HG03060 (cell line): ENCODE measurements at regions not wholly inside any gene's neighbourhood (a gene's known extent, or its start where the extent isn't known, plus 50 kb on each side); places are given as distances from the start of the nearest gene placed in this dataset.

ENCODE experiments used
- ATAC-seq: cut with Tn5 transposase; IDR thresholded peaks from one replicate; pipeline ENCODE4 v1.9.1; 2021; ENCODE audit warnings: low read depth, moderate number of reproducible peaks; ENCODE audit not compliant: unreplicated experiment

DNA sequence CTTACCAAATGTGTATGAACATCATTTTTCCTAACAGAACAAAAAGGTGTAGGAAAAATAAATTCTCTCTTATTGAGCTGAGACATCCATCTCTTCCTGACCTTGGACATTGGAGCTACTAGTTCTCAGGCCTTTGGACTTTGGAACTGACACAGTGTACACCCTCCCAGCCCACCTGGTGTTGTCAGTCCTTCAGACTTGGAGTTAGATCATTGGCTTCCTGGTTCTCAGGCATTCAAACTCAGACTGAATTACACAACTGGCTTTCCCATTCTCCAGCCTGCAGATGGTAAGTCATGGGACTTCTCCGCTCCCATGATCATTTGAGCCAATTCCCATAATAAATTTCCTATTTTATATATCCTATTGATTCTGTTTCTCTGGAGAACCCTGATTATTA, 84.8 kb upstream of the EDNRA start:
- ATAC-seq: no peak

DNA sequence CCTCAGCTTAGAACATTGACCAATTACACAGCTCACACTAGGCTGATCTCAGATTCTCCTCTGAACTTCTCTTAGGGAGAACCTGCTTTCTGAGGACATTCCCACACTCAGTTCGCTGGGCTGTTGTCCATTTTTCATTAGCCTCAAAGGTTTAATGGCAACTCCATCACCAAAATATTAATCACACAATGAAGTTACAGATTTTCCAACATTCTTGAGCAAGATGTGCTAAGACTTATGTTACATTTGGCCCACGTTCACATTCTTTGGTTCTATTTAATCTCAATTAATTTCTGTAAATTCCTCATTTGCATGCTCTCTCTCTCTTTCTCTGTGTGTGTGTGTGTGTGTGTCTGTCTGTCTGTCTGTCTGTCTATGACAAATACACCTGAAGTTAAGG, 82.3 kb upstream of the EDNRA start:
- no peak for ATAC-seq

GRCh38 chr4:147400721-147401120, 80.2 kb upstream of the EDNRA start:
- ATAC-seq: no peak

- no peak for ATAC-seq
Observed at GRCh38 chr4:147401221-147401620, 79.7 kb upstream of the EDNRA start.

- ATAC-seq: no peak
Observed at GRCh38 chr4:147407261-147408045, 73.4 kb upstream of the EDNRA start.

- no peak for ATAC-seq
Observed at GRCh38 chr4:147408189-147408588, 72.7 kb upstream of the EDNRA start.

DNA sequence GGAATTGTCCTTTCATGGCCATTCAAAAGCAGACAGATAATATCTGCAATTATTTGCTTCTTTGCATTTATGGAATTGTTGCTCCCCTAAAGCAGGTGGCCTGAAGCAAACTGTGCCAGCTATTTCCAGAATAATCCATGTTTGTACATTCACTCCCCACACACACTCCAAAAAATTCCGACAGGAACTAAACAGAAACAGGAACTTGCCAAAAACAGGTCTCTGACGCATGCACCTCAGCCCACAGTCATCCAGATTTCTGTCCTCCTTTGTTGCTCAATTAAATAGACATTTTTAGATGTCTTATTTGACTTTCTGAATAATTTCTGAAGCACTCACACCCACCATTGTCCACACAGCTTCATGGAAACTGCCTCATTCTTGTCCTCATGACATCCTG, 71.5 kb upstream of the EDNRA start:
- no peak for ATAC-seq

GRCh38 chr4:147418226-147418625, 62.7 kb upstream of the EDNRA start:
- no peak for ATAC-seq

GRCh38 chr4:147421456-147421855, 59.4 kb upstream of the EDNRA start:
- ATAC-seq: no peak

DNA sequence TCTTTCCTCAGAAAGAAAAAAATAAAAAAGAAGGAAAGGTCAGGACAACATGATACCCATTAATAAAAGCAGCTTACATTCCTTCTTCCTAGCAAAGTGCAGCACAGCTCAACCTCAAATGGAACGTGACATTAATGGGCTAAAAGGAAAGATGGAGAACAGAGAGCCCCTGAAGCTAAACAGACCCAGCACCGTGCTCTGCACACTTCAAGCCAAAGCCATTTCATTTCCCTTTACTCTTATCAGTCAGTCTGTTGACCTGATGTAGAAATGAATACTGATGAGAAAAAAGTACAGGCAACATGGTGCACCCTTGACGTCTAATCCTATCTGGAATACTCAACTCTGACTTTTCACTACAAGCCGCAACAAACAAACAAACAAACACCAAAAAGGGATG, 57.7 kb upstream of the EDNRA start:
- no peak for ATAC-seq

DNA sequence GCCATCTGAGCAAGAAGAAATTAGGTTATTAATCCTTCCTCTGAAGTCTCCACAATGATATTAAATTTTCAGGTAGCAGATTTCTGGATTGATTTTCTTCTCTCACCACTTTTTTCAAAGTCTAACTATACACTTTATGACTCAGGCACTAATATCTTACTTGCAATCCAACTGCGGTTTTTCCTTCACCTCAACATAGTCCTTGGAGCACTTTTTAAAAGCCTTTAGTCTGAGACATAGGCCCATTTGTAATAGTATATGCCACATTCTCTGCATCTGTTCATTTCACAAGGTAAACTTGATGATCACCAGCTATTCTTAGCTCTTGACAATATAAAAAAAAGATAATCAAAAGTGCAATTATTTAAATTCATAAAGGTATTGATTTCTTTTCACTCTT, 55.9 kb upstream of the EDNRA start:
- ATAC-seq: no peak

DNA sequence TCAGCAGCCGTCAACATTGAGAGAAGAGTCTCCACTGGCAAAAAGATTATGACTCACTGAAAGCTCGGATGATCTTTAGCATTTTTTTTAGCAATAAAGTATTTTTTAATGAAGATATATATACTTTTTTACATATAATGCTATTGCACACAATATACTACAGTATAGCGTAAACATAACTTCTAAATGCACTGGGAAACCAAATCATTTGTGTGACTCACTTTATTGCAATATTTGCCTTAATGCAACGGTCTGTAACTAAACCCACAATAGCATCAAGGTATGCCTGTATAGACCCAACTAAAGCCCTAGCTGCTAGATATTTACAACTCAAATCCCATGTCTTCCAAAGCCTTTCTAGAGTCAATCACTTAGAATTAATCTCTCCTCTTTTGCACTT, 52.3 kb upstream of the EDNRA start:
- no peak for ATAC-seq

GRCh38 chr4:147430111-147430510, 50.8 kb upstream of the EDNRA start:
- no peak for ATAC-seq
